Fibroblast of mammary gland (primary cell): ENCODE measurements at regions not wholly inside any gene's neighbourhood (a gene's known extent, or its start where the extent isn't known, plus 50 kb on each side); places are given as distances from the start of the nearest gene placed in this dataset.
A peak's percentile ranks its signal among the peaks of the same experiment; 100 is the strongest.

Experiments
- DNase-seq: peaks from one replicate; pipeline ENCODE4 v3.0.0-alpha.2; 2010; ENCODE audit warnings: low read depth
- H3K4me3 ChIP-seq: 2 replicates; pipeline ENCODE4 v1.5.1; 2011; ENCODE audit warnings: low read depth, mild to moderate bottlenecking, low read length, moderate library complexity; ENCODE audit not compliant: control insufficient read depth
- CTCF ChIP-seq: conservative IDR thresholded peaks from 2 replicates; pipeline ENCODE4 v1.5.1; 2011; ENCODE audit warnings: low read depth, low read length, inconsistent platforms; ENCODE audit not compliant: control insufficient read depth, insufficient read depth

- DNase-seq = no peak
- TF ChIP-seq CTCF = no peak
- H3K4me3 ChIP-seq = no peak overlapping the region
These were observed 431.5 kb upstream of the CHRM3 start for GRCh38 chr1:238954865-238955264.

GRCh38 chr1:238953448-238954010 is 432.8 kb upstream of the CHRM3 start:
- H3K4me3 ChIP-seq = no peak overlapping the region
- DNase-seq = no peak
- peak; percentile 13 for TF ChIP-seq CTCF

- DNase-seq = peak; percentile 62
- peak; percentile 52 for TF ChIP-seq CTCF
- no peak overlapping the region for H3K4me3 ChIP-seq
These were observed 434.6 kb upstream of the CHRM3 start for GRCh38 chr1:238951809-238952208.

GRCh38 chr1:238950784-238951183 is 435.6 kb upstream of the CHRM3 start:
- DNase-seq = no peak
- H3K4me3 ChIP-seq = no peak overlapping the region
- no peak for TF ChIP-seq CTCF

GRCh38 chr1:238950017-238950416 is 436.4 kb upstream of the CHRM3 start:
- H3K4me3 ChIP-seq = no peak overlapping the region
- DNase-seq = no peak
- no peak for TF ChIP-seq CTCF

GRCh38 chr1:238944028-238944427 is 442.3 kb upstream of the CHRM3 start:
- no peak overlapping the region for H3K4me3 ChIP-seq
- no peak for DNase-seq

More at GRCh38 chr1:238944028-238944427, 442.3 kb upstream of the CHRM3 start:
- no peak for TF ChIP-seq CTCF
